SJSA1 (cell line): ENCODE measurements at regions not wholly inside any gene's neighbourhood (a gene's known extent, or its start where the extent isn't known, plus 50 kb on each side); places are given as distances from the start of the nearest gene placed in this dataset.

Experiments used
- DNase-seq, 2 experiments: peaks; one replicate each; pipeline ENCODE4 v3.0.0-alpha.2; 2015 to 2020; ENCODE audit warnings: low spot score in 2 of 2, low read depth in 1 of 2
- H3K27ac ChIP-seq: fragments of 250-450 bp; sonication (Bioruptor Pico); 2 replicates; pipeline ENCODE4 v1.5.1; 2020; ENCODE audit warnings: mild to moderate bottlenecking, moderate library complexity
- H3K27me3 ChIP-seq: fragments of 250-450 bp; sonication (Bioruptor Pico); replicated peaks from 2 replicates; pipeline ENCODE4 v1.5.1; 2020; ENCODE audit warnings: mild to moderate bottlenecking, moderate library complexity
- H3K36me3 ChIP-seq: fragments of 250-450 bp; sonication (Bioruptor Pico); 2 replicates; pipeline ENCODE4 v1.5.1; 2020; ENCODE audit warnings: mild to moderate bottlenecking
- H3K4me1 ChIP-seq: fragments of 250-450 bp; sonication (Bioruptor Pico); replicated peaks from 2 replicates; pipeline ENCODE4 v1.6.1; 2021; ENCODE audit warnings: mild to moderate bottlenecking
- H3K4me3 ChIP-seq: fragments of 250-450 bp; sonication (Bioruptor Pico); 2 replicates; pipeline ENCODE4 v1.5.1; 2020; ENCODE audit warnings: mild to moderate bottlenecking
- H3K9me3 ChIP-seq: fragments of 250-450 bp; sonication (Bioruptor Pico); replicated peaks from 2 replicates; pipeline ENCODE4 v1.5.1; 2020; ENCODE audit warnings: mild to moderate bottlenecking

GRCh38 chr7:41834805-41835694 is 132.2 kb upstream of the INHBA start:
- H3K27me3 ChIP-seq = no peaks in the 10 kb centered on the region
- peaks cover 2% of the 10 kb centered on the region for H3K9me3 ChIP-seq
- peaks cover 7% of the 10 kb centered on the region; the same call in 1 of the 2 replicates for H3K4me1 ChIP-seq
- H3K4me3 ChIP-seq = no peak overlapping the region
- DNase-seq = peak in 1 of 2 experiments; percentile 7
- no peaks in the 10 kb centered on the region for H3K36me3 ChIP-seq
- H3K27ac ChIP-seq = no peak overlapping the region

GRCh38 chr7:41832941-41833340 is 130.1 kb upstream of the INHBA start:
- no peaks in the 10 kb centered on the region for H3K27me3 ChIP-seq
- no peaks in the 10 kb centered on the region for H3K36me3 ChIP-seq
- no peak overlapping the region for H3K27ac ChIP-seq
- no peak for DNase-seq
- H3K4me3 ChIP-seq = no peak overlapping the region
- H3K9me3 ChIP-seq = no peaks in the 10 kb centered on the region; the same call in none of the 2 replicates
- peaks cover 7% of the 10 kb centered on the region; the same call in 1 of the 2 replicates for H3K4me1 ChIP-seq

- Histone ChIP-seq H3K4me1 (peaks cover 9% of the 10 kb centered on the region), H3K36me3 (no peaks in the 10 kb centered on the region), H3K27me3 (no peaks in the 10 kb centered on the region), H3K4me3 (no peak overlapping the region), H3K9me3 (no peaks in the 10 kb centered on the region; the same call in none of the 2 replicates), H3K27ac (no peak overlapping the region)
- no peak for DNase-seq
Observed at GRCh38 chr7:41830271-41830670, 127.4 kb upstream of the INHBA start.

- Histone ChIP-seq H3K4me1 (peaks cover 10% of the 10 kb centered on the region), H3K4me3 (no peak overlapping the region), H3K27me3 (no peaks in the 10 kb centered on the region), H3K9me3 (no peaks in the 10 kb centered on the region; the same call in none of the 2 replicates), H3K36me3 (no peaks in the 10 kb centered on the region), H3K27ac (no peak overlapping the region)
- no peak for DNase-seq
Observed at GRCh38 chr7:41828911-41829310, 126.0 kb upstream of the INHBA start.

GRCh38 chr7:41826641-41827040 is 123.8 kb upstream of the INHBA start:
- Histone ChIP-seq H3K27ac (no peak overlapping the region), H3K36me3 (no peaks in the 10 kb centered on the region), H3K4me1 (peaks cover 10% of the 10 kb centered on the region), H3K9me3 (no peaks in the 10 kb centered on the region; the same call in 1 of the 2 replicates), H3K4me3 (no peak overlapping the region), H3K27me3 (no peaks in the 10 kb centered on the region)
- no peak for DNase-seq

GRCh38 chr7:41825927-41826480 is 123.1 kb upstream of the INHBA start:
- Histone ChIP-seq H3K4me3 (no peak overlapping the region), H3K9me3 (no peaks in the 10 kb centered on the region; the same call in 1 of the 2 replicates), H3K27me3 (no peaks in the 10 kb centered on the region), H3K27ac (no peak overlapping the region), H3K4me1 (peaks cover 10% of the 10 kb centered on the region), H3K36me3 (no peaks in the 10 kb centered on the region)
- peak in 1 of 2 experiments; percentile 11 for DNase-seq

GRCh38 chr7:41824284-41824683 is 121.4 kb upstream of the INHBA start:
- DNase-seq = no peak
- H3K4me1 ChIP-seq = peaks cover 10% of the 10 kb centered on the region
- no peak overlapping the region for H3K27ac ChIP-seq
- no peaks in the 10 kb centered on the region; the same call in 1 of the 2 replicates for H3K9me3 ChIP-seq
- H3K27me3 ChIP-seq = no peaks in the 10 kb centered on the region
- H3K4me3 ChIP-seq = no peak overlapping the region
- H3K36me3 ChIP-seq = no peaks in the 10 kb centered on the region

- DNase-seq = no peak
- peaks cover 10% of the 10 kb centered on the region for H3K4me1 ChIP-seq
- no peak overlapping the region for H3K27ac ChIP-seq
Observed at GRCh38 chr7:41822259-41822817, 119.4 kb upstream of the INHBA start.

GRCh38 chr7:41821521-41822213 is 118.8 kb upstream of the INHBA start:
- H3K36me3 ChIP-seq = no peaks in the 10 kb centered on the region
- no peak overlapping the region for H3K4me3 ChIP-seq
- no peak overlapping the region for H3K27ac ChIP-seq
- H3K4me1 ChIP-seq = peaks cover 13% of the 10 kb centered on the region
- H3K27me3 ChIP-seq = no peaks in the 10 kb centered on the region
- no peaks in the 10 kb centered on the region; the same call in 1 of the 2 replicates for H3K9me3 ChIP-seq
- no peak for DNase-seq

More at GRCh38 chr7:41822259-41822817, 119.4 kb upstream of the INHBA start:
- no peak overlapping the region for H3K4me3 ChIP-seq
- H3K9me3 ChIP-seq = no peaks in the 10 kb centered on the region; the same call in 1 of the 2 replicates
- no peaks in the 10 kb centered on the region for H3K36me3 ChIP-seq
- no peaks in the 10 kb centered on the region for H3K27me3 ChIP-seq

GRCh38 chr7:41820111-41820671 is 117.3 kb upstream of the INHBA start:
- H3K4me1 ChIP-seq = peaks cover 7% of the 10 kb centered on the region; the same call in 1 of the 2 replicates
- no peaks in the 10 kb centered on the region for H3K27me3 ChIP-seq
- no peaks in the 10 kb centered on the region; the same call in 1 of the 2 replicates for H3K9me3 ChIP-seq
- DNase-seq = no peak
- H3K4me3 ChIP-seq = no peak overlapping the region
- no peak overlapping the region for H3K27ac ChIP-seq
- H3K36me3 ChIP-seq = no peaks in the 10 kb centered on the region

GRCh38 chr7:41819645-41820044 is 116.8 kb upstream of the INHBA start:
- no peaks in the 10 kb centered on the region for H3K27me3 ChIP-seq
- no peak for DNase-seq
- no peak overlapping the region for H3K27ac ChIP-seq
- H3K4me3 ChIP-seq = no peak overlapping the region
- H3K36me3 ChIP-seq = no peaks in the 10 kb centered on the region
- H3K9me3 ChIP-seq = no peaks in the 10 kb centered on the region; the same call in 1 of the 2 replicates
- H3K4me1 ChIP-seq = peaks cover 6% of the 10 kb centered on the region; the same call in 1 of the 2 replicates

GRCh38 chr7:41818765-41819398 is 116.0 kb upstream of the INHBA start:
- no peak for DNase-seq
- no peaks in the 10 kb centered on the region for H3K27me3 ChIP-seq
- H3K4me3 ChIP-seq = no peak overlapping the region

GRCh38 chr7:41817386-41817785 is 114.5 kb upstream of the INHBA start:
- DNase-seq = no peak
- Histone ChIP-seq H3K36me3 (no peaks in the 10 kb centered on the region), H3K27me3 (no peaks in the 10 kb centered on the region), H3K9me3 (no peaks in the 10 kb centered on the region; the same call in 1 of the 2 replicates), H3K4me3 (no peak overlapping the region), H3K4me1 (0 out of 2 replicates have a peak, but pooled peaks cover 3% of the 10 kb centered on the region), H3K27ac (no peak overlapping the region)

More at GRCh38 chr7:41818765-41819398, 116.0 kb upstream of the INHBA start:
- Histone ChIP-seq H3K9me3 (no peaks in the 10 kb centered on the region; the same call in 1 of the 2 replicates), H3K27ac (no peak overlapping the region), H3K4me1 (0 out of 2 replicates have a peak, but pooled peaks cover 3% of the 10 kb centered on the region), H3K36me3 (no peaks in the 10 kb centered on the region)
